HG03066 (cell line): ENCODE measurements at regions not wholly inside any gene's neighbourhood (a gene's known extent, or its start where the extent isn't known, plus 50 kb on each side); places are given as distances from the start of the nearest gene placed in this dataset.

Source experiments
- ATAC-seq: cut with Tn5 transposase; IDR thresholded peaks from one replicate; pipeline ENCODE4 v1.9.1; 2021; ENCODE audit warnings: low read depth; ENCODE audit not compliant: unreplicated experiment

DNA sequence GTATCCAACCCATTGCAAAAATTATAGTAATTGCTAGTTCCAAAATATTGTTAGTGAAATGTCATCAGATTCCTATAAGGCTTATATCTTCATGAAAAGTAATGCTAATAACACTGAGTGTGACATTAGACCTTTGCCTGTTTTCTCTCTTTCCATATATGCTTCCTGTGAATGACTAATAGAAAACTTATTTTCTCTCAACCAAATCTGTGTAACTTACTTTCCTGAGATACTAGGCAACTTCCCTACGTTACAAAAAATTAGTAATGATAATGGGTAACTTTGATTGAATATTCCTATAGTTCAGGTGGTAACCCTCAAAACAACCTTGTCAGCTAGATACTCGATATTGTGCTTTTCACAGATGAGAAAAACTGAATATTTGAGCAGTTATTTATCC lies 124.2 kb upstream of the HNRNPU start:
- ATAC-seq, result no peak

DNA sequence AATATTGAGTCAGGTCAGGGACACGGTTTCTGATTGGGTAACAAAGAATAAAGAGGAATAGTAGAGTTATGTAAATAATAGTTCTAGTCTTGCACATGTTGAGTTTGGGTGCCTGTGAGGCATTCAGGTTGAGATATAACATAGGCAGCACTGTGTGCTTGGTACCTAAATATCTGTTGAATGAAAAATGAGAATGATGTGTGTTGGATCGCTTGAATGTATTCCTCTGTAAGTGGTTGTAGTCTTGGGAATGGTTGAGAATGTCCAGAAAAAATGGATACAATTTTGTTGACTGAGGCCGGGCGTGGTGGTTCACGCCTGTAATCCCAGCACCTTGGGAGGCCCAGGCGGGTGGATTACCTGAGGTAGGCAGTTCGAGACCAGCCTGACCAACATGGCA lies 116.3 kb upstream of the HNRNPU start:
- ATAC-seq, result no peak

DNA sequence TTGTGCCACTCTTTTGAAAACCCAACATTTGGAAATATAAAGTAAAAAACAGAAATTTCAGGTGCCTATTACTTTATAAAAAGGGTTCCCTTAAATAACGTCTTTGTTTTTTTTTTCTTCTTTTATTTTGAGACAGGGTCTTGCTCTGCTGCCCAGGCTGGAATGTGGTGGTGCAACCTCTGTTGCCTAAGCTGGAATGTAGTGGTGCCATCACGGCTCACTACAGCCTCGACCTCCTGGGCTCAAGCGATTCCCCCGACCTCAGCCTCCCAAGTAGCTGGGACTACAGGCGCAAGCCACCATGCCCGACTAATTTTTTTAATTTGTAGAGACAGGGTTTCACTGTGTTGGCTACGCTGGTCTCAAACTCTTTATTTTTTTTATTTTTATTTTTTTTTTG lies 110.2 kb upstream of the HNRNPU start:
- ATAC-seq, result no peak

DNA sequence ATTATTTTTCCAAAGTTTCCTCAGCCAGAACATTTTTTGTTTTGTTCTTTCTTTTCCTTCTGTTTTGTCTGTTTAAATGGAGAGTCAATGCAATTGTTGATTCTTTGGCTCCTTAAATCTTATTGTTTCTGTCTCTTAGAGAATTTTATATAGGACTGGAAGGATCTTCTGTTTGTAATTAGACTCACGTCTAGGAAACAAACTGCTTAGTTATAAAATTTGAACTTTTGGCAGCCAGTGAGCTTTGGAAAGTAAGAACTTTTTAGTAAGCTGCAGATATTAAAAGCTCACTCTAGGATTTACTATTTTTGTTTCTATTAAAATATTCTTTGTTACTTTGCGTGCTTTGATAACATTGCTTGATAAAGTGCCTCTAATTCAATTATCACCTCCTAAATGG lies 109.8 kb upstream of the HNRNPU start:
- ATAC-seq, result no peak

DNA sequence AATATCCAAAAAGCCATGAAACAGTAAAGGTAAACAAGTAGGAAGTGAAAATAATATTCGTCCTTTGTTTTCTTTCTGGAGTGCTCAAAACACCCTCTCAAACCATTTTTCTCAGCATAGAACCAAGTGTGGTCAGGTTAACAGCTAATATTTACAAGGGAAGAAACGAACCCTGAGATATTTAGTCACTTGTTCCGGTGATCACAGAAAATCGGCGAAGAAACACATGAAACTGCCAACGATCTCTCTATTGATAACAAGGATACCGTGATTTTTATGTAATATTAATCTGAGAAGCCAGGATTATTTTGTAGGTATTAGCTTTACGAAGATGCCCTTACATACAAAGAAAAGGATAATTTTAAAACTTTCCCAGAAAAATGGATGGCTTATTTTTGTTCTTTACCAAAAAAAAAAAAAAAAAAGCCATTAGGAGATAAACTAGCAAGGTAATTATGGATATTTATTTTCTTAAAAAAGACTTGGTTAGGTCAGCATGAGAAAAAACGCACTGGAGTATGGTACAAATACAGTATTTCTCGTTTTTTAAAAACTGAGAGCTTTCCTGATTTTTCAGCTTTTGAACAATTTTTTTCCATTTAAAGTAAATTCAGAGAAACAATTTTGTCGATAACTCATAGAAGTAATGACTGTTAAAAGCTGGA lies 107.3 kb upstream of the HNRNPU start:
- no peak for ATAC-seq

DNA sequence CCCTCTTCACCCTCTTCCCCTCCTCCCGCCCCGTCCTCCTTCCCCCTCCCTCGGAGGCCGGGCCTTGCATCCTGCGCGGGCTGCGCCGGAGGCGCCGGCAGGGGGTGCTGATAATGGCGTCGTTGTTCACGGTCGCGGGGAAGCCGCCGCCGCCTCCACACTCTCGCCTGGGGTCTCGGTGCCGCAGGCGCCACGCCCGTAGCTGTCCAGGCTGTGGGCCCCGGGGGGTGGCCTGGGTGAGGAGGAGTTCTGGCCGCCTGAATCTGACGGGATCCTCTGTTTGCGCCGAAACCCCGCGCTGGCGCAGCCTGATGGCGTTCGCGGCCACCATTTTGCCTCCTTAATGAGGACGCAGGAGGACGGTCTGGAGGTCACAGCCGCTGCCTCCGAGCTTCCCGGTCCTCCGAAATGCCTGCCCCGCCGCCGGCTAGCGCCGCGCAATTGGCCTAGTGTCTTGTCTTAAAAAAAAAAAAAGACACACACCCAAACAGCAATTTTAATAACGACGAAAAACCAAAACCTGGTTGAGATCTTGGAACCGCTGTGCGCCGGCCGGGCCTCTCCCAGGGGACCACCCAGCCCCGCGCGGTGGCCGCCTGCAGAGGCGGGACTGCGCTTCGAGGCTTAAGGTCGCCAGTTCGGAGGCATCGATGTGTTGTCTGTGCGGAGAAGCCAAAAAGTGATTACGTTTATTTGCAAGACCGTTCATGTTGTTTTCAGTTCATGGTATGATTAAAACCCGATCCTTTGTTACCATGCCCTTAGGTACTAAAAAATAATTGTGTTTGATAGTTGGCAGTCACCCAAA lies 106.6 kb upstream of the HNRNPU start:
- peak; percentile 65 for ATAC-seq

DNA sequence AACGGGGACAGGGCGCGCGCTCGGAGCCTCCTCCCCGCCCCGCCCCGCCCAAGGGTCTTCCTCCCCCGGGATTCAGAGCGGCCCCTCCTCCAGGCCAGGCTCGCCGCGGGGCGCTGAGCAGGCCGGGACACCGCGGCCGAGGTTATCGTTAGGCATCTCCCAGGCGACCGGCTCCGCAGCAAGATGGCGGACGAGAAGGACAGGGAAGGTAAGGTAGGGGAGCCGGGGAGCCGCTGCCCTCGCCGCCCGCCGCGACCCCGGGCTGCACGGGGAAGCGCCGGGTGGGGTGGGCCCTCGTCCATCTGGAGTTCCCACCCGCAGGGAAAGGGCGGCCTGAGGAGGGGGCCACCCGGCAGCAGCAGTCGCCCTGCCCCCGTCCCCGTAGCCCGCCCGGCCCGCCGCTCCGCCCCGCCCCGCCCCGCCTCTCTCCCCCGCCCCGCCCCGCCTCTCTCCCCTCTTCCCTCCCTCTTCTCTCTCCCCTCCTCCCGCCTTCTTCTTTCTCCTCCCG lies 105.9 kb upstream of the HNRNPU start:
- peak; percentile 63 for ATAC-seq

DNA sequence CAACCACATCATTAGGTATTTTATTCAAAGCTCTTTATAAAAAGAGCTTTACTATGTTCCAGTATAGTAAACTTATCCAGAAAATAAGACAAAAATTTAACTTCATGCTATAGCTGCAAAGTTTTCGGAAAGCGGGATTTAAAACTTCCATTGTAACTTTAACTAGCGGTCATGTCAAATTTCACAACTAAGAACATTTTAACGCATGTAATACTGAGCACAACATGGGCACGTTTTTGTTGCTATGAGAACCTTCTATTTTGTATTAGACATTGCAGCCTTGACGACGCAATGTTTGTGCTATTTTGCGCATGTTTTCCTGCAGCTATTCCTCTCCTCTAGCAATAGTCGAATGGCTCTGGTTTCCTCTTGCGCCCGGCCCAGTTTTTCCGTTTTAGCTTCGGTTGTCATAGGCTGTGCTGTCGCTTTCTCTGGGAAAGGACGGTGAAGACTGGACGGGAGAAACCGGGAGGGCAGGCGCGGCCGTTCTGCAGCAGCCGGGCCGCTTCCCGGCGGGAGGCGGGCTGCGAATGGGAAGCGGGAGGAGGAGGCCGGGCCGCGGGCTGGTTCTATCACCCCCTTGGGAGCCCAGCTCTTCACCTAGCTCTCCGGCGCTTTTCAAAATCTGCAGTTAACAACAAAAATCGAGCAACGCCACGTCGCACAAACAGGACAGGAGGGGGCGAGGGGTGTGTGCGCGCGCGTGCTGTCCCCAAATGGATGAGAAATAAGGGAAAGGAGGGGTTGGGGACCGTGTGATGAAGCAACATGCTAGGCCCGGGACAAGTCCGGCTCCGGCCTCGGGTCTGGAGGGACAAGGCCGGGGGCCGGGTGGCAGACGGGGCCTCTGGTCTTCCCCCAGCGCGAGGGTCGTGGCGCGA lies 105.3 kb upstream of the HNRNPU start:
- ATAC-seq, result peak; percentile 12

DNA sequence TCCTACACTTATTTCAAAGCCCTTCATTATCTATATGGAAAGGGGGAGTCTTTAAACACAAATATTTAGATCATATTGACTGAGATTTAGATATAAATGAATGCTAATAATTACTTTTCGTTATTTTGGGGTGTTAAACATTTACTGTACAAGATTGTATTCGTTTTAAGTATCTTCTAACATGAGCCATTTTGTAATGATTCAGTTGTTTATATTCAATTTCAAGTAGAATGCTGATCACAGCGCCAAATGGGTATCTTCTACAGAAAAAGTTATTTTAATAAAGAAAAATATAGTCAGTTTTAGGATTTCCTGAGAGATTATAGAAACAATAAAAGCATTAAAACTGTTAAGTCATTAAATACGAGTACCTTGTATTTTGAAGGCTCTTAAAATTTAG lies 104.5 kb upstream of the HNRNPU start:
- ATAC-seq, result no peak

DNA sequence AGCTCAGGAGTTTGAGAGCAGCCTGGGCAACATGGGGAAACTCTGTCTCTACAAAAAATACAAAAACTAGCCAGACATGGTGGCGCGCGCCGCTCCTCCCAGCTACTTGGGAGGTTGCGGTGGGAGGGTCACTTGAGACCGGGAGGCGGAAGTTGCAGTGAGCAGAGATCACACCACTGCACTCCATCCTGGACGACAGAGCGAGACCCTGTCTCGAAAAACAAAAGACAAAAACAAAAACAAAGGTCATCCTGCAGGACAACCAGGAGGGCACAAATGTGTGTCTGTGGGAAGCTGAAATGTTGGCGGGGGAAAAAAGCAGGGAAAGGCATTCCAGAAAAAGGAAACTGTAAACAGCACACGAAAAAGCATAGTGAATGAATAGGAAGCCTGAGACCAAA lies 104.1 kb upstream of the HNRNPU start:
- no peak for ATAC-seq

DNA sequence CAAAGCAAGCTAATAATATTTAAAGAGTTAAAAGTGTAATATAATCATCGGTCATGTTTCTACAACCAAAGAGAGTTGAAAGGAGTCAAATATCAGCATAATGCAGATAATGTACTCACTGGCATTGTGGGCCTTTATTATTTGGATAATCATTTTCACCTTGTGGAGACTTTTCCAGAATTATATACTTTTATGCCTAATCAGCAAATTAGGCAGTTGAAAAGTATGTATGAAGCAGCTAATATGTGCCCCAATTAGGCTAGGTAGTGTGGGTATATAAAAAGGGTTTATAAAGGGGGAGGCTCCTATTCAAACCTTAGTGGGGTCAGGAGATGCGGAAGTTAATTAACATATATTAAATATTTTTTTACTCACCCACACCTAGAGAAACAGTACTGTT lies 102.8 kb upstream of the HNRNPU start:
- ATAC-seq, result no peak

DNA sequence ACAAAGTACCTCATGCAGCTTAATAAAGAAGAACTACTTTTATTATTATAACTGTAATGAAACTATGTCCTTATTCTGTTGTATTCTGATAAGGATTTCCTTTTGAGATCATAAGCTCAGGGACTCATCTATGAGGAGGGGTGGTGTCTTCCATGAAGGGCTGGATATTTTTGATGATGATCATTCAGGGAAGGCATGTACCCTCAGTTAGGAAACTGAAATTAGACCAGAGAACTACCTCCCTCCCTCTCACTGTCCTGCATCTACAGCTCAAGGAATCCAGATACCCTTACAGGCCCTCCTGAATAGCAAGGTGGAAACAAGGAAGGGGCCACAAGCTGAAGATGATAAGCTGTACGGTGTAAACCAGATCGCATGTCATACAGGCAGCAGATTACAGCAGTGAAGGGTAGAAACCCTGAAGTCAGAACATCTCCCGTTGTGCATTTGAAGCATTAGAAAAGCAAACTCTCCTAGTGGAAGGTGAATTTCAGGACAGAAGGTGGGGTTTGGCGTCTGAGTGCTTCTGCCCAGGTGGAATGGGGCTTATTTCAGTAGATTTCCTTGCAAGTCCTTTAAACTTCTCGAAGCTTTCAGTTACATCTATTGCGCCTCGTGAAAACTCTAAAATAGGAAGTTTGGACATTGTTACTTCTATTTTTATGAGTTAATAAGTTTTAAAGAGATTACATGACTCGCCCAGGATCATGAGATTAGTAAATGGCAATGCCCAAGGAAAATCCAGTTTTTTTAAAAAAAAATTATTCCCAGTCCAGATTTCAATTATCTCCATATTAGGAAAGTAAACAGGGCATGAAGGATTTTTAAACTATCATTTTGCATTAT lies 101.1 kb upstream of the HNRNPU start:
- no peak for ATAC-seq

DNA sequence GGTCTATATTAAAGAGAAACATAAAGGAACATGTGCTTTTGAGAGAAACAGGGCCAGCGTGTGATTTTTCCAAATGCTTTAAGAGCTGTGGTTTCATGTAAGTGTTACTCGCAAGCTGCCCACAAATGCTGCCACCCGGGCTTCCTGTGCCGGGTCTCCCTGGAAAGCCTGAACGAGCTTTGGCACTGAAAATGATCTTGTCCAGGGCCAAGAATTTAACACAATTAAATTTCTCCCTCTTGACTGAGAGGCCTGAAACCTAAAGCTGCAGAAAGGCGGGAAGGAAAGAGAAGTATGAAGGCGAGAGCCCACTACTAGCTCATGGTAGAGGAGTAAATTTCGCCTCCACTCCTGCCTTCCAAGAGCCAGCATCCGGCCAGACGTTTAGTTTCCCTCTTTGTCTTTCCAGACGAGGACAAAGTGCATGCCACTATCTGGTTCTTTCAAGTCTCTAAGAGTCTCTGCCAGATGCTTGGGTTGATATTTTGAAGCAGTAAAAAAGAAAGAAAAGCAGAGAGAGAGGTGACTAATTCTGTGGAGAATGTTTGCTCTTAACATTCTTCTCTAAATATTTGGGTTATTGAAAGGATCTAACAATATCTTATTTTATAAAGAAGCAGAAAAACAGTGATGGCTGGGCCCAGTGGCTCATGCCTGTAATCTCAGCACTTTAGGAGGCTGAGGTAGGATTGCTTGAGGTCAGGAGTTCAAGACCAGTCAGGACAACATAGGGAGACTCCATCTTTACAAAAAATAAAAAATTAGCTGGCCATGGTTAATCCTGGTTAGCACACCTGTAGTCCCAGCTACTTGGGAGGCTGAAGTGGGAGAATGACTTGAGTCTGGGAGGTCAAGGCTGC lies 100.0 kb upstream of the HNRNPU start:
- ATAC-seq, result no peak

DNA sequence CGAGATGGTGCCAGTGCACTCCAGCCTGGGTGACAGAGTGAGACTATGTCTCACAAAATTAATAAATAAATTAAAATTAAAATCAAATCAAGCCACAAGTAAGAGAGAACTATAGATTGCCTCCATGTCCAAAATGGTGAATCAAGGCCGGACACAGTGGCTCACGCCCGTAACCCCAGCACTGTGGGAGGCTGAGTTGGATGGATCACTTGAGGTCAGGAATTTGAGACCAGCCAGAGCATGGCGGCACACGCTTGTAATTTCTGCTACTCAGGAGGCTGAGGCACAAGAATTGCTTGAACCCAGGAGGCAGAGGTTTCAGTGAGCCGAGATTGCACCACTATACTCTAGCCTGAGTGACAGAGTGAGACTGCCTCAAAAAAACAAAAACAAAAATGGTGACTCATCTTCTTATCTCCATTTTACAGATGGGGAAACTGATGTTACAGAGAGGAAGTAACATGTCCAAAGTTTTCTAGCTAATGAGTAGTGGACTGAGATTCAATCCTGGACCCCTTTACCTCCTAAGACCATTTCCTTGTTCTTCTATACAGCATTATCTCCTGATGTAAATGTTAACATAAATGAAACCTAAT lies 99.0 kb upstream of the HNRNPU start:
- no peak for ATAC-seq

DNA sequence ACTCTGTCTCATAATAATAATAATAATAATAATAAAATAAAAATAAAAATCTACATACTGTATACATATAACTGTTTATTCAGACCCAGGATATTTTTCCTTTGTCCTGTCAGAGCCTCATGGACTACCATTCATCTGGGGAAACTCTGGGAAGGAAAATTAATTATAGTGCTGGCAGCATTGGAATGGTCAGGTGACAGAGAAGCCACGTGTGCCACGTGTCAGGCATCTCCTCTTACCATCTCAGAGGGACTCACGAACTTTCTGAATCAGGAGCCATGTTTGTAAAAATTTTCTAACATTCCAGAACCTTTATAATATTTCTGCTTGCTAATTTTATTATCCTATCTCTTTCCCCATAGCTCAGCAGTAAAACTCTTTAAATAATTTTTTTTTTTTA lies 97.8 kb upstream of the HNRNPU start:
- no peak for ATAC-seq

DNA sequence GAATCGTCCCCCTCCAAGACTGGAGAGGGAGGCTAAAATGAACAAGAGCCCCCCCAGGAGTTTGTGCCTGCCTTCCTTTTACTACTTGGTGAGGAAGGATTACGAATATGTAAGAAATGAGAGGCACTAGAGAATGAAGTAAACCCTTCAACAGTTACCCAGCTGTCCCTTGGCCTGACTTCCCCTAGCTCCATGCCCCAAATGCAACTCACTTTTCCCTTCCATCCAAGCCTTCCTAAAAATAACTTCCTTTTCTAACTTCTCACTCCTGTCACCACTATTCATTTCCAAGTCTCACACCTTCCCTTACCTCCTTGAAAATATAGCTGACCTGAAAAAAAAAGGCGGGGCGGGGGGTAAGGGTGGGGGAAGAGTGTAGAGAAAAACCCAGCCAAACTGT lies 96.6 kb upstream of the HNRNPU start:
- no peak for ATAC-seq

DNA sequence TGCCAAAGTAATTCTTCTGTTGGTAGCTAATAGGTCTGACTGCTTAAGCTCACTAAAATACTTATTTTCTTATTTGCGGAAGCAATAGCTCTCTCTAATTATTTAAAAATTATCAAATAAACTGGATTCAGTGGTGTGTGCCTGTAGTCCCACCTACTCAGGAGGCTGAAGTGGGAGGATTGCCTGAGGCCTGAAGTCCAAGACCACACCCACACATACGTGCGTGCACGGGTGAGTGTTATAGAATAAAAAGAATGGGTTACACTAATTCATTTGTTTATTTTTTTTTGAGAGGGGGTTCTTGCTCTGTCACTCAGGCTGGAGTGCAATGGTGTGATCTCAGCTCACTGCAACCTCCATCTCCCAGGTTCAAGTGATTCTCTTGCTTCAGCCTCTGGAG lies 94.2 kb upstream of the HNRNPU start:
- no peak for ATAC-seq

DNA sequence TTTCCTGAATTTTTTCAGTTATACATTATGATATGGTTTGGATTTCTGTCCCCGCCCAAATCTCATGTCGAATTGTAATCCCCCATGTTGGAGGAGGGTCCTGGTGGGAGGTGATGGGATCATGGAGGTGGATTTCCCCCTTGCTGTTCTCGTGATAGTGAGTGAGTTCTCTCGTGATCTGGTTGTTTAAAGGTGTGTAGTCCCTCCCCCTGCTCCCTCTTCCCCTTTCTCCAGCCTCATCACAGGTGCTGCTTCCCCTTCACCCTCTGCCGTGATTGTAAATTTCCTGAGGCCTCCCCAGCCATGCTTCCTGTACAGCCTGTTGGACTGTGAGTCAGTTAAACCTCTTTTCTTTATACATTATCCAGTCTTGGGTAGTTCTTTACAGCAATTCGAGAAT lies 93.2 kb upstream of the HNRNPU start:
- no peak for ATAC-seq

DNA sequence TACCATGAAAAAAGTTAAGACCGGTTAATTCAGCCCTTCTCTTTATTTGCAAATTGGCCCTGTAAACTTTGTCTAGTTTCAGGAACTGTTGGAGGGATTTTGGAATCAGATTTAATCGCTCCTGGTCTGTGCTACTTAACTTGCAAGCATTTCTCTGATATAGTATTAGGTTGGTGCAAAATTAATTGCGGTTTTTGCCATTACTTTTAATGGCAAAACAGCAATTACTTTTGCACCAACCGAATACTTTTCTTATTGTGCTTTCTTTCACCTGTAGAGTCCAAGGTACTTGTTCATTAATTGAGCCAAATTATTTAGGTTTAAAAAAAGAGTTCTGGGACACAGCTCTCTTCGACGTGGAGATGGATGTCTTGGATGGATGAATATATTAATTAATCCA lies 92.8 kb upstream of the HNRNPU start:
- no peak for ATAC-seq
